ENCODE measurements at regions not wholly inside any gene's neighbourhood (a gene's known extent, or its start where the extent isn't known, plus 50 kb on each side); places are given as distances from the start of the nearest gene placed in this dataset.

DNA sequence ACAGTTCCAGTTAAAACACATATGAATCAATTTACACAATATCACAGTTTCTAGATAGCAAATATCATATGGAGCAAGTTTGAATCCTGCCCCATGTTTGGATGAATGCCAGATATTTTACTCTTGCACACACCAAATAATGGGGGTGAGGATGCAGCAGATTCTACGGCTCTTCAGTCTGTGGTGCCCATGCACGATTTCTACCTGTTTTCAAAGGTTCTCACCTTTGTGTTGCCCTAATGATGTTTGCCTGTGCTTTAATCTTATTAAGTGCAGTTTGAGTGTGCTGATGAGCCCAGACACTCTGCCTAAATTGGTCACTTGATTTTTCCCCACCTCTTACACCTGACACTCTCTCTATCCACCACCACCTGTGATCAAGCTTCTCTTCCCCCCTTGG lies 119.6 kb downstream of the NPY start:
- H3K27me3 ChIP-seq (ENCODE audit: insufficient read depth), result no peaks in the 10 kb centered on the region; the same call in 1 of the 2 replicates
- H3K27ac ChIP-seq (ENCODE audit: low read depth in 2 of 2, low read length in 1 of 2), result no peak overlapping the region
- no peaks in the 10 kb centered on the region; a peak in 2 of 4 replicates for H3K4me1 ChIP-seq (ENCODE audit: control insufficient read depth in 1 of 2, insufficient read depth in 2 of 2, low read depth in 1 of 2, low read length in 1 of 2)
- no peaks in the 10 kb centered on the region for H3K9me2 ChIP-seq
- H3K9me3 ChIP-seq, result no peaks in the 10 kb centered on the region
- H3K9ac ChIP-seq, result no peak overlapping the region
- TF ChIP-seq MEF2A (IDR thresholded peaks at IDR 0.05; ENCODE audit: borderline replicate concordance, low read depth) (no peak), NFIC (IDR thresholded peaks at IDR 0.05; ENCODE audit: borderline replicate concordance) (no peak), MXI1 (IDR thresholded peaks at IDR 0.05; ENCODE audit: low read depth, low read length) (no peak)
- TF ChIP-seq, protein P1, sequence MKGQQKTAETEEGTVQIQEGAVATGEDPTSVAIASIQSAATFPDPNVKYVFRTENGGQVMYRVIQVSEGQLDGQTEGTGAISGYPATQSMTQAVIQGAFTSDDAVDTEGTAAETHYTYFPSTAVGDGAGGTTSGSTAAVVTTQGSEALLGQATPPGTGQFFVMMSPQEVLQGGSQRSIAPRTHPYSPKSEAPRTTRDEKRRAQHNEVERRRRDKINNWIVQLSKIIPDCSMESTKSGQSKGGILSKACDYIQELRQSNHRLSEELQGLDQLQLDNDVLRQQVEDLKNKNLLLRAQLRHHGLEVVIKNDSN (IDR thresholded peaks at IDR 0.05; ENCODE audit: borderline replicate concordance, low read depth), result no peak
- H3K4me3 ChIP-seq (ENCODE audit: low read depth in 2 of 2, low read length in 1 of 2), result no peak overlapping the region
- no peaks in the 10 kb centered on the region for H3K79me2 ChIP-seq (ENCODE audit: insufficient read depth)
- DNase-seq, result no peak
- no peak overlapping the region for H3K4me2 ChIP-seq
- no peak overlapping the region for H2AFZ ChIP-seq (ENCODE audit: low read depth)
- H3F3A ChIP-seq (replicated peaks; ENCODE audit: insufficient read depth), result no peaks in the 10 kb centered on the region
- H4K20me1 ChIP-seq (ENCODE audit: insufficient read depth), result no peaks in the 10 kb centered on the region
- ChIA-PET POLR2A (no interaction called here), CTCF (interaction anchor here (0.7 kb wide), 1 partner anchor 262 kb away, joined by 3 read pairs; no protein-coding TSS in a partner anchor)
- no peaks in the 10 kb centered on the region for H3K36me3 ChIP-seq (replicated peaks in 1 of 2; ENCODE audit: control insufficient read depth in 1 of 2, insufficient read depth in 2 of 2, low read length in 1 of 2)
- 71% methylated on average over 2 of the region's 2 CpGs for WGBS (ENCODE audit: low lambda C conversion rate)

DNA sequence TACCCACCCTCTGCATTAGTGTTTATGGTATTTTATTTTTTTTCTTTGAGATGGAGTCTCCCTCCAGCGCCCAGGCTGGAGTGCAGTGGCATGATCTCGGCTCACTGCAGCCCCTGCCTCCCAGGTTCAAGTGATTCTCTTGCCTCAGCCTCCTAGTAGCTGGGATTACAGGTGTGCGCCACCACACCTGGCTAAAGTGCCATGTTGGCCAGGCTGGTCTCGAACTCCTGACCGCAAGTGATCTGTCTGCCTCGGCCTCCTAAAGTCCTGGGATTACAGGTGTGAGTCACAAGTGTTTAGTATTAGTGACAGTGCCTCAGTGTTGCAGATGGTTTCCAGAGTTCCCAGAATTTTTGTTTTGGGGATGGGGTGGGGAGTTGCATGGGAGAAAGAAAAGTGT lies 120.3 kb downstream of the NPY start:
- no peak overlapping the region for H3K4me3 ChIP-seq (ENCODE audit: low read depth in 2 of 2, low read length in 1 of 2)
- H3K9me2 ChIP-seq, result no peaks in the 10 kb centered on the region
- WGBS (ENCODE audit: low lambda C conversion rate), result 64% methylated on average over 6 of the region's 6 CpGs
- no peaks in the 10 kb centered on the region; the same call in 1 of the 2 replicates for H3K27me3 ChIP-seq (ENCODE audit: insufficient read depth)
- ChIA-PET POLR2A (no interaction called here), CTCF (interaction anchor here (0.7 kb wide), 1 partner anchor 261 kb away, joined by 3 read pairs; no protein-coding TSS in a partner anchor)
- H3K27ac ChIP-seq (ENCODE audit: low read depth in 2 of 2, low read length in 1 of 2), result no peak overlapping the region
- no peaks in the 10 kb centered on the region; a peak in 2 of 4 replicates for H3K4me1 ChIP-seq (ENCODE audit: control insufficient read depth in 1 of 2, insufficient read depth in 2 of 2, low read depth in 1 of 2, low read length in 1 of 2)
- no peaks in the 10 kb centered on the region for H3K9me3 ChIP-seq
- no peak overlapping the region for H3K9ac ChIP-seq
- H3K4me2 ChIP-seq, result no peak overlapping the region
- no peaks in the 10 kb centered on the region for H3K79me2 ChIP-seq (ENCODE audit: insufficient read depth)
- H2AFZ ChIP-seq (ENCODE audit: low read depth), result no peak overlapping the region
- TF ChIP-seq TAF1 (IDR thresholded peaks at IDR 0.05; ENCODE audit: borderline replicate concordance, low read depth, low read length), result no peak
- TF ChIP-seq RFX5 (IDR thresholded peaks at IDR 0.05; ENCODE audit: low read length), result no peak
- TF ChIP-seq MEF2A (IDR thresholded peaks at IDR 0.05; ENCODE audit: borderline replicate concordance, low read depth), result no peak
- no peak for TF ChIP-seq FOXJ3 (CRISPR knock-in tag; IDR thresholded peaks at IDR 0.05)
- TF ChIP-seq, protein P2, sequence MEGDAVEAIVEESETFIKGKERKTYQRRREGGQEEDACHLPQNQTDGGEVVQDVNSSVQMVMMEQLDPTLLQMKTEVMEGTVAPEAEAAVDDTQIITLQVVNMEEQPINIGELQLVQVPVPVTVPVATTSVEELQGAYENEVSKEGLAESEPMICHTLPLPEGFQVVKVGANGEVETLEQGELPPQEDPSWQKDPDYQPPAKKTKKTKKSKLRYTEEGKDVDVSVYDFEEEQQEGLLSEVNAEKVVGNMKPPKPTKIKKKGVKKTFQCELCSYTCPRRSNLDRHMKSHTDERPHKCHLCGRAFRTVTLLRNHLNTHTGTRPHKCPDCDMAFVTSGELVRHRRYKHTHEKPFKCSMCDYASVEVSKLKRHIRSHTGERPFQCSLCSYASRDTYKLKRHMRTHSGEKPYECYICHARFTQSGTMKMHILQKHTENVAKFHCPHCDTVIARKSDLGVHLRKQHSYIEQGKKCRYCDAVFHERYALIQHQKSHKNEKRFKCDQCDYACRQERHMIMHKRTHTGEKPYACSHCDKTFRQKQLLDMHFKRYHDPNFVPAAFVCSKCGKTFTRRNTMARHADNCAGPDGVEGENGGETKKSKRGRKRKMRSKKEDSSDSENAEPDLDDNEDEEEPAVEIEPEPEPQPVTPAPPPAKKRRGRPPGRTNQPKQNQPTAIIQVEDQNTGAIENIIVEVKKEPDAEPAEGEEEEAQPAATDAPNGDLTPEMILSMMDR (IDR thresholded peaks at IDR 0.05), result no peak
- no peak for TF ChIP-seq YY1 (IDR thresholded peaks at IDR 0.05; ENCODE audit: low read depth)
- no peak for TF ChIP-seq EZH2phosphoT487 (IDR thresholded peaks at IDR 0.05; ENCODE audit: borderline replicate concordance, low read depth)
- TF ChIP-seq RAD21 (IDR thresholded peaks at IDR 0.05; ENCODE audit: low read length), result no peak
- DNase-seq, result no peak
- H4K20me1 ChIP-seq (ENCODE audit: insufficient read depth), result no peaks in the 10 kb centered on the region
- H3K36me3 ChIP-seq (replicated peaks in 1 of 2; ENCODE audit: control insufficient read depth in 1 of 2, insufficient read depth in 2 of 2, low read length in 1 of 2), result no peaks in the 10 kb centered on the region
- no peaks in the 10 kb centered on the region for H3F3A ChIP-seq (replicated peaks; ENCODE audit: insufficient read depth)

All from SK-N-SH (cell line).